ENCODE measurements at regions not wholly inside any gene's neighbourhood (a gene's known extent, or its start where the extent isn't known, plus 50 kb on each side); places are given as distances from the start of the nearest gene placed in this dataset.
A peak's percentile ranks its signal among the peaks of the same experiment; 100 is the strongest.

GRCh38 chr10:3981300-3981699, 196.3 kb upstream of the KLF6 start:
- DNase-seq, result no peak
- intact Hi-C loops (cut with DNase I, micrococcal nuclease), result no loop called here
- ATAC-seq, result no peak

GRCh38 chr10:3980660-3981059, 195.7 kb upstream of the KLF6 start:
- intact Hi-C loops (cut with DNase I, micrococcal nuclease), result no loop called here
- DNase-seq, result no peak

GRCh38 chr10:3980144-3980543, 195.1 kb upstream of the KLF6 start:
- peak; percentile 53 for ATAC-seq
- intact Hi-C loops (cut with DNase I, micrococcal nuclease), result no loop called here
- no peak for DNase-seq

More at GRCh38 chr10:3980660-3981059, 195.7 kb upstream of the KLF6 start:
- ATAC-seq, result no peak

GRCh38 chr10:3978761-3979160, 193.8 kb upstream of the KLF6 start:
- no peak for DNase-seq
- ATAC-seq, result peak; percentile 85
- intact Hi-C loops (cut with DNase I, micrococcal nuclease), result no loop called here

GRCh38 chr10:3978174-3978573, 193.2 kb upstream of the KLF6 start:
- ATAC-seq, result peak; percentile 74
- no peak for DNase-seq
- intact Hi-C loops (cut with DNase I, micrococcal nuclease), result no loop called here

DNA sequence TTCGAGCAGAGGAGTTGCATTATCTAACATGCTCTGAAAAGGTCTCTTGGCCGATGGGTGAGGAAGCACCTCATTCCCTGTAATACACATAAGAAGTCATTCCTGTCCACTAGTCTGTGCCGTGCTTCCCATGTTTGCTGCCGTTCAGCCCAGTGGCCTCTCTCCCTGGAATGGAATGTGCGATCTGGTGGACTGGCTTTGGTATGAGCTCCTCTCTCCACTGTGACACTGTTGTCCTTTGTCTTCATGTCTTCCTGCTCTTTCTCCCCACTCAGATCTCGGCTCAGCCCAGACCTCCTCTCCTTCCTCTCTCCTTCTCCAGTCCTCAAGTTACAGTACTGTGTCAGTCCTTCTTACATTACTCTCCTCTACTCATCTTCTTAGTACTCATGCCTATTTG, 192.8 kb upstream of the KLF6 start:
- intact Hi-C loops (cut with DNase I, micrococcal nuclease), result no loop called here
- no peak for DNase-seq
- no peak for ATAC-seq

DNA sequence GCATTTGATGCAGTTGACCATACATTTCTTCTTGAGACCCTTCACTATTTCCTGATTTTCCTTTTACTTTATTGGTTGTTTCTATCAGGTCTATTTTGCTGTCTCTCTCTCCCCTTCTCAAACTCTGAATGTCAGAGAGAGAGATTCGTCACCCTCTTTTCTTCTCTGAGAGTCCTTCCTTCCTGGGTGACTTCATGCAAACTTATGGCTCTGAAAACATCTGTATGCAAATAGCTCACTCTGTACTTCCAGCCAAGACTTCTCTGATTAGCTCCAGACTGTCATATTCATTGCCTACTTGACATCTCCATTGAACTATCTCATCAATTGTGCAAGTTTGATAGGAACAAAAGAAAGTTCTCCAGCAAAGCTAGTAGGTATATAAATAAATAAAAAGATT, 191.7 kb upstream of the KLF6 start:
- no peak for DNase-seq
- intact Hi-C loops (cut with DNase I, micrococcal nuclease), result no loop called here
- ATAC-seq, result no peak

DNA sequence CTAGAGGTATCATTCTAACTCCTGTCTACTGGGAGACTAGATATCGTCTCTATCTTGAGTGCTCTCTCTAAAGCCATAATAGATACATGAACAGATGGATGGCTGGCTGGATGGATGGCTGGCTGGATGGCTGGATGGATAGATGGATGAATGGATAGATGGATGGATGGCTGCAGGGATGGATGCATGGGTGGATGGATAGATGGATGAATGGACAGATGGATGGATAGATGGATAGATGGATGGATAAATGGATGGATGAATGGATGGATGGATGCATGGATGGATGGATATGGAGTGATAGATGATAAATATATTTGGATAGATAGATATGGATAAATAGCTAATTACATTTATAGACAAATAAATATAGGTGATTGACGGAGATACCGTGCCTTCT, 191.2 kb upstream of the KLF6 start:
- ATAC-seq, result no peak
- DNase-seq, result no peak
- intact Hi-C loops (cut with DNase I, micrococcal nuclease), result no loop called here

- no peak for DNase-seq
- ATAC-seq, result no peak
- intact Hi-C loops (cut with DNase I, micrococcal nuclease), result no loop called here
Measured at GRCh38 chr10:3975016-3975415, 190.0 kb upstream of the KLF6 start.

DNA sequence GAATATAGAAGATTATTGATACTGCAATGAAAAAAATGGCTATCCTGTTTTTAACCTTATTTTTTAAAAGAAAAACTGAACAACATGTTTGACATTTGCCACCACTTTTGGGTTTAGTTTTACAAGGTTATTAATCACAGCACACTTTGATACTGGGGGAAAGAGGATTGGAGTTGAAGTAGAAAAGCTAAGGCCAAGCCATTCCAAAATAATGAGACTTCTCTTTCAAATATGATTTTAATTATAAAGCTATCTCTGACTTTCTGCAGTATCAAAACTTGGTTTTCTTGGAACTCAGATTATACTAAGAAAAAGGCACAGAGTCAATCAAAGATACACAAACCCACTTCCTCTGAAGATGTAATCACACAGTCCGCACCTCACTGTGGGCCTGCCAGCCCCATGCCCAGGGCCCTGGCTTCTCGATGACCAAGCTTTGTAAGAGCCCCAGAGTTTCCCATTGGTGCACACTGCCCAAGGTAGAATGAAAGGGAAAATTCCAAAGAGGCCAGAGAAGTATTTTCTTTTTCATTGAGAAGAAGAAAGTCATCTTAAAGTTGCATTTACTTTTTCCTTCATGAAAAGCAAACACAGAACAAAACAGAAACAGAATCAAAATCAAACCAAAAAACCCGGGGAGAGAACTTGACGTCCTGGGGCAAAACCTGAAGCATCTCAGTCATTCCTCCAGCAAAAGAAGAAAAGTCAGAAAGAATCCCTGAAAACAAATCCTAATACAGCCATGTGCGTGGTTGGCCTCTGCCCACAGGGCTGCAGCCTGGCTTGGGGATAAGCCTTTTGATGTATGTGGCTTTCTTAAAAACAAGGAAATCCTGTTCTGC, 187.7 kb upstream of the KLF6 start:
- no peak for ATAC-seq

DNA sequence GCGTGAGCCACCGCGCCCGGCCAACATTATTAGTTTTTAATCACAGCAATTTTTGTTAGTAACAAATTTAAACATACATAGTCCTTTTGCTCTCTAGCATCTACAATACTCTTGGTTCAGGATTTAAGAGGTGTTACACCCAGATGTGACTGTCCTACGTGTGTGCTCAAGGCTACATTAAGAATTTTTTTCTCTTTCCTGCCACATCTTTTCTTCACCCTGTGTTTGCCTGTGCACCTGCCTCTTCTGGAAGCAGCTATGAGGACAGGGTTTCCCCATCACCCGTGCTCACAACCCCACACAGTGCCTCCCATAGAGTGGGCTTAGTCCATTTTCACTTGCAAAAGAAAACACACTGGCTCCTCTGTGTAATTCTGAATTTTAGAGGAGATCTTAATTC, 186.7 kb upstream of the KLF6 start:
- ATAC-seq (no peak), DNase-seq (no peak)
- intact Hi-C loops (cut with DNase I, micrococcal nuclease), result no loop called here

More for the DNA sequence above, 187.7 kb upstream of the KLF6 start:
- no peak for DNase-seq
- intact Hi-C loops (cut with DNase I, micrococcal nuclease), result no loop called here

- DNase-seq (peak; percentile 60 to 68), ATAC-seq (peak; percentile 75)
- intact Hi-C loops (cut with DNase I, micrococcal nuclease), result no loop called here
Measured at GRCh38 chr10:3969876-3970666, 185.1 kb upstream of the KLF6 start.

DNA sequence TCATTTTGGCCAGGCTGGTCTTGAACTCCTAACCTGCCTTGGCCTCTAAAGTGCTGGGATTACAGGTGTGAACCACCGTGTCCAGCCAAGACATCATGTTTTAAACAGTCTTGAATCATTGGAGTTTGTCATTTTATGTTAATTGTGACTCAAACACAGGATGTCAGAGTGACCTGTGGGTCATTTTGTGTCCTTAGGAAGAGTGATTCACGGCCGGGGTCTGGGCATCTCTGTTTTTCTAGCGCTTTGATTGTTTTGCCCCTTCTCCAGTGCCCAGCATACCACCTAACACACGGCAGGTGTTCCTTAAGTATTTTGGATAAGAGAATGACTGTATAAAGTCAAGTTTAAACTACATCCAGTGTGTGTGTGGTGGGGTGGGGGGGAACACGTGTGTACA, 183.7 kb upstream of the KLF6 start:
- no peak for DNase-seq
- intact Hi-C loops (cut with DNase I, micrococcal nuclease), result no loop called here
- no peak for ATAC-seq

GRCh38 chr10:3964516-3964915, 179.5 kb upstream of the KLF6 start:
- ATAC-seq, result peak; percentile 31
- intact Hi-C loops (cut with DNase I, micrococcal nuclease), result no loop called here
- no peak for DNase-seq

GRCh38 chr10:3963191-3963673, 178.2 kb upstream of the KLF6 start:
- intact Hi-C loops (cut with DNase I, micrococcal nuclease), result no loop called here
- DNase-seq (peak; percentile 36 to 57), ATAC-seq (peak; percentile 91)

- intact Hi-C loops (cut with DNase I, micrococcal nuclease), result no loop called here
- DNase-seq (no peak), ATAC-seq (no peak)
Measured at GRCh38 chr10:3961082-3961481, 176.1 kb upstream of the KLF6 start.

DNA sequence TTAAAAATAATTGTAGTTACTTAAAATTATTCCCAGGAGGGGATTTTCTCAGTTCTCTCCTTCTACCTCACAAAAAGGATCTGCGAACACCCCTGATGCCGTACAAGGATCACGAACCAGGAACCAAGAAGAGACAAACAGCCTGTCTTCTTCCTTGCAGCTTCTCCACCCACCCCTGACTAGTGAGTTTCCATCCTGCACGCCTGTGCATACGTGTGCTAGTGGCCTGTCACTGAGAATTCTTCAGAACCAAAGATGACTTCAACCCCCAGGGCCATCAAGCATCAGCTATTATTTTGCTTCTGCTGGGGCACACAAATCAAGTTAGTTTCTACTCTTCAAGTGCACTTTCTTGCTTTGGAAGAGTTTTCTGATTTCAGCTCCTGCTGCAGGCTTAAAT, 175.5 kb upstream of the KLF6 start:
- intact Hi-C loops (cut with DNase I, micrococcal nuclease), result no loop called here
- no peak for ATAC-seq

GRCh38 chr10:3959370-3960325, 174.6 kb upstream of the KLF6 start:
- intact Hi-C loops (cut with DNase I, micrococcal nuclease), result no loop called here
- no peak for DNase-seq

More for the DNA sequence above, 175.5 kb upstream of the KLF6 start:
- no peak for DNase-seq

GRCh38 chr10:3958472-3958996, 173.5 kb upstream of the KLF6 start:
- ATAC-seq, result no peak
- intact Hi-C loops (cut with DNase I, micrococcal nuclease), result no loop called here
- no peak for DNase-seq

More at GRCh38 chr10:3959370-3960325, 174.6 kb upstream of the KLF6 start:
- no peak for ATAC-seq
